ENCODE measurements at regions not wholly inside any gene's neighbourhood (a gene's known extent, or its start where the extent isn't known, plus 50 kb on each side); places are given as distances from the start of the nearest gene placed in this dataset.

DNA sequence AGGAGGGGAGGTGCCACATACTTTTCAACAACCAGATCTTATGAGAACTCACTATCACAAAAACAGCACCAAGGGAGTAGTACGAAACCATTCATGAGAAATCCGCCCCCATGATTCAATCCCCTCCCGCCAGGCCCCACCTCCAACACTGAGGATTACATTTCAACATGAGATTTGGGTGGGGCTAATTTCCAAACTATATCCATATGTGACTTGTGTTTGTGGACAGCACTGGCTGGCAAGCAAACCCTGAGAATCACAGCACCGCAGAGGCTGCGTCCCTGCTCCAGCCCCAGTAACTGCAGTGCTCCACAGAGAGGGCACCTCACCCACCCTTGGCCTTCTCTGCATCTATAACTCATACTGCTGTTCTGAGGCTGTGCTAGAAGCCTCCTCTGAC is 211.2 kb upstream of the PODXL start:
- no TSS peak for BruUV-seq (replicated peaks)
- Histone ChIP-seq H4K20me1 (ENCODE audit: low read length) (no peaks in the 10 kb centered on the region), H3F3A (ENCODE audit: low read length, unreplicated experiment) (no peaks in the 10 kb centered on the region), H3K4me2 (ENCODE audit: low read length) (no peak overlapping the region), H3K27ac (ENCODE audit: low read length) (no peak overlapping the region), H3K9me2 (replicated peaks; ENCODE audit: low read length) (no peaks in the 10 kb centered on the region), H3K4me3 (ENCODE audit: low read length) (no peak overlapping the region), H3K27me3 (ENCODE audit: low read length) (peaks cover 15% of the 10 kb centered on the region), H2AFZ (ENCODE audit: low read length) (no peak overlapping the region), H3K9ac (ENCODE audit: low read length) (no peak overlapping the region), H3K36me3 (ENCODE audit: low read depth, low read length) (no peaks in the 10 kb centered on the region), H3K9me3 (ENCODE audit: low read length) (no peaks in the 10 kb centered on the region), H3K79me2 (ENCODE audit: low read length) (no peaks in the 10 kb centered on the region), H3K4me1 (ENCODE audit: insufficient read depth, low read length) (peaks cover 21% of the 10 kb centered on the region)
- CTCF ChIA-PET: no interaction called here
- DNase-seq: no peak
- POLR2A ChIA-PET (ENCODE audit: unreplicated experiment): no interaction called here
- intact Hi-C loops (cut with micrococcal nuclease): no loop called here
- ATAC-seq: no peak
- TF ChIP-seq EZH2 (IDR thresholded peaks at IDR 0.05; ENCODE audit: low read length, unreplicated experiment) (no peak), EZH2phosphoT487 (IDR thresholded peaks at IDR 0.05; ENCODE audit: borderline replicate concordance, low read length) (no peak)
- TF ChIP-seq, protein P1, sequence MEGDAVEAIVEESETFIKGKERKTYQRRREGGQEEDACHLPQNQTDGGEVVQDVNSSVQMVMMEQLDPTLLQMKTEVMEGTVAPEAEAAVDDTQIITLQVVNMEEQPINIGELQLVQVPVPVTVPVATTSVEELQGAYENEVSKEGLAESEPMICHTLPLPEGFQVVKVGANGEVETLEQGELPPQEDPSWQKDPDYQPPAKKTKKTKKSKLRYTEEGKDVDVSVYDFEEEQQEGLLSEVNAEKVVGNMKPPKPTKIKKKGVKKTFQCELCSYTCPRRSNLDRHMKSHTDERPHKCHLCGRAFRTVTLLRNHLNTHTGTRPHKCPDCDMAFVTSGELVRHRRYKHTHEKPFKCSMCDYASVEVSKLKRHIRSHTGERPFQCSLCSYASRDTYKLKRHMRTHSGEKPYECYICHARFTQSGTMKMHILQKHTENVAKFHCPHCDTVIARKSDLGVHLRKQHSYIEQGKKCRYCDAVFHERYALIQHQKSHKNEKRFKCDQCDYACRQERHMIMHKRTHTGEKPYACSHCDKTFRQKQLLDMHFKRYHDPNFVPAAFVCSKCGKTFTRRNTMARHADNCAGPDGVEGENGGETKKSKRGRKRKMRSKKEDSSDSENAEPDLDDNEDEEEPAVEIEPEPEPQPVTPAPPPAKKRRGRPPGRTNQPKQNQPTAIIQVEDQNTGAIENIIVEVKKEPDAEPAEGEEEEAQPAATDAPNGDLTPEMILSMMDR (conservative IDR thresholded peaks at IDR 0.05; ENCODE audit: low read depth, low read length): no peak

DNA sequence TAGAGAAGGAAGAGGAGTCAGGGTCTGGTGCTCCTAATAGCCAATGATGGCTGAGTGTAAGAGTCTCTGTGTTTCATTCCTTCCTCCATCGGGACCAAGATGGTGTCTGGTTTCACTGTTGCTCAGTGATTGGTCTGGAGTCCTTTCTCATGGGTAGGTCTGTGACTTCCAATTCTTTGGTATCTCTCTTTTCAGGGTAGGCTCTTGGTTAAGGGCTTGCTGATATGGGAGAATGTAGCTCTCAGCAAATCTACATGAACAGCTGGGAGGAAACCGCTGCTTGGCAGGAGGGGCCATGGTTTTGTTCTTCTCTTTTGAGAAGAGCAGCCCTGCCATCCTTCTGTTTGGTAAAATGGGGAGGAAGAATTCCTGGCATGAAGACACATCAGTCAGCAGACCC is 209.1 kb upstream of the PODXL start:
- ChIA-PET CTCF (no interaction called here), POLR2A (ENCODE audit: unreplicated experiment) (no interaction called here)
- H3K9me2 ChIP-seq (replicated peaks; ENCODE audit: low read length): no peaks in the 10 kb centered on the region
- H3K4me1 ChIP-seq (ENCODE audit: insufficient read depth, low read length): peaks cover 21% of the 10 kb centered on the region
- no TSS peak for BruUV-seq (replicated peaks)
- H3K79me2 ChIP-seq (ENCODE audit: low read length): no peaks in the 10 kb centered on the region
- H3K9ac ChIP-seq (ENCODE audit: low read length): no peak overlapping the region
- intact Hi-C loops (cut with micrococcal nuclease): no loop called here
- H4K20me1 ChIP-seq (ENCODE audit: low read length): no peaks in the 10 kb centered on the region
- no peaks in the 10 kb centered on the region for H3K36me3 ChIP-seq (ENCODE audit: low read depth, low read length)
- H3K4me2 ChIP-seq (ENCODE audit: low read length): no peak overlapping the region
- TF ChIP-seq, protein P1 (conservative IDR thresholded peaks at IDR 0.05; ENCODE audit: low read depth, low read length): no peak
- TF ChIP-seq EZH2 (IDR thresholded peaks at IDR 0.05; ENCODE audit: low read length, unreplicated experiment): no peak
- TF ChIP-seq EZH2phosphoT487 (IDR thresholded peaks at IDR 0.05; ENCODE audit: borderline replicate concordance, low read length): no peak
- DNase-seq: no peak
- H3K4me3 ChIP-seq (ENCODE audit: low read length): no peak overlapping the region
- ATAC-seq: no peak
- H3K27me3 ChIP-seq (ENCODE audit: low read length): peaks cover 30% of the 10 kb centered on the region
- no peak overlapping the region for H2AFZ ChIP-seq (ENCODE audit: low read length)
- H3K27ac ChIP-seq (ENCODE audit: low read length): no peak overlapping the region
- no peaks in the 10 kb centered on the region for H3K9me3 ChIP-seq (ENCODE audit: low read length)
- H3F3A ChIP-seq (ENCODE audit: low read length, unreplicated experiment): no peaks in the 10 kb centered on the region

DNA sequence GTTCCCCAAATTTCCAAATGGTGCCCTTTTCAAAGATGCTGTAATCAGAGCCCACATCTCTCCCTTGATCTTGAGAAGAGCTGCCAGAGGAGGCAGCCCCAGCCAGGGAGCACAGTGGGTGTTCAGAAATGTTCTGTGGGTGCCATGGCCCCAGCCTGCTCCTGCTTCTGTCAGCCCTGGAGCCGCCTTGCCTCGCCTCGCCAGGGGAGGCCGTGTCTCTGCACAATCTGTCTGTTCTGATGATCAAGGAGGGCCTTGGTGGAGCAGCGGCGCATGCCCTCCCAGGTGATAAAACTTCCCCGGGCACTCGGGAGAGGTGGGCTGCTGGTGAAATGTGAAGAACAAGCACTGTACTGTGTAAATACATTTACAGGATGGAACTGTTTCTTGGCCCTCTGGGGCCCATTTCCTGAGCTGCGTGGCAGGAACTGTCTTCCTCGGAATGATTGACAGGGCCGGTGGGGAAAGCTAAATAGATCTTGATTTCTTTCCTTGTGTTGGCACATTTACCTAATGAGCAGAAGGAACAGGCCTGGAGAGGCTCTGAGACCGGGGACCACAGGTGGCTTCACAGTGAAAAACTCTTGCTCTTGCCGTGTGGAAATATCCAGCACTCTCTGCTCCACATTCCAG is 207.8 kb upstream of the PODXL start:
- ATAC-seq (no peak), DNase-seq (no peak)
- no peaks in the 10 kb centered on the region for H3K36me3 ChIP-seq (ENCODE audit: low read depth, low read length)
- intact Hi-C loops (cut with micrococcal nuclease): no loop called here
- no peak overlapping the region for H3K4me3 ChIP-seq (ENCODE audit: low read length)
- no peak for TF ChIP-seq EZH2phosphoT487 (IDR thresholded peaks at IDR 0.05; ENCODE audit: borderline replicate concordance, low read length)
- TF ChIP-seq EZH2 (IDR thresholded peaks at IDR 0.05; ENCODE audit: low read length, unreplicated experiment): no peak
- TF ChIP-seq, protein P1 (conservative IDR thresholded peaks at IDR 0.05; ENCODE audit: low read depth, low read length): no peak
- no peaks in the 10 kb centered on the region for H4K20me1 ChIP-seq (ENCODE audit: low read length)
- H3K9me3 ChIP-seq (ENCODE audit: low read length): no peaks in the 10 kb centered on the region
- no peaks in the 10 kb centered on the region for H3F3A ChIP-seq (ENCODE audit: low read length, unreplicated experiment)
- no peak overlapping the region for H3K9ac ChIP-seq (ENCODE audit: low read length)
- no peak overlapping the region for H3K4me2 ChIP-seq (ENCODE audit: low read length)
- POLR2A ChIA-PET (ENCODE audit: unreplicated experiment): no interaction called here
- H3K4me1 ChIP-seq (ENCODE audit: insufficient read depth, low read length): peaks cover 12% of the 10 kb centered on the region
- no peak overlapping the region for H3K27ac ChIP-seq (ENCODE audit: low read length)
- no peaks in the 10 kb centered on the region for H3K9me2 ChIP-seq (replicated peaks; ENCODE audit: low read length)
- no peaks in the 10 kb centered on the region for H3K79me2 ChIP-seq (ENCODE audit: low read length)
- CTCF ChIA-PET: no interaction called here
- no peak overlapping the region for H2AFZ ChIP-seq (ENCODE audit: low read length)
- BruUV-seq (replicated peaks): no TSS peak
- peaks cover 43% of the 10 kb centered on the region for H3K27me3 ChIP-seq (ENCODE audit: low read length)
